H9 (cell line): ENCODE measurements at regions not wholly inside any gene's neighbourhood (a gene's known extent, or its start where the extent isn't known, plus 50 kb on each side); places are given as distances from the start of the nearest gene placed in this dataset.

Experiments used
- DNase-seq: peaks from one replicate; pipeline ENCODE4 v3.0.0-alpha.2; 2017
- H2AFZ ChIP-seq: one replicate; pipeline ENCODE4 v1.6.1; 2013; ENCODE audit warnings: mild to moderate bottlenecking, low read length, control low read depth, moderate library complexity
- H2AK5ac ChIP-seq: 2 replicates; pipeline ENCODE4 v1.6.1; 2013; ENCODE audit warnings: low read length, control low read depth, mixed read lengths; ENCODE audit not compliant: insufficient read length
- H2BK120ac ChIP-seq: one replicate; pipeline ENCODE4 v1.6.1; 2013; ENCODE audit warnings: low read depth, mild to moderate bottlenecking, low read length, control low read depth, inconsistent platforms; ENCODE audit not compliant: poor library complexity, severe bottlenecking
- H2BK12ac ChIP-seq: 2 replicates; pipeline ENCODE4 v1.6.1; 2013; ENCODE audit warnings: low read length, control low read depth, mixed read lengths, low read depth; ENCODE audit not compliant: insufficient read length
- H2BK15ac ChIP-seq: 2 replicates; pipeline ENCODE4 v1.6.1; 2013; ENCODE audit warnings: low read depth, low read length, control low read depth
- H2BK20ac ChIP-seq: one replicate; pipeline ENCODE4 v1.6.1; 2013; ENCODE audit warnings: low read depth, mild to moderate bottlenecking, low read length, control low read depth, inconsistent platforms; ENCODE audit not compliant: poor library complexity, severe bottlenecking
- H2BK5ac ChIP-seq: 2 replicates; pipeline ENCODE4 v1.6.1; 2013; ENCODE audit warnings: low read length, control low read depth, mixed read lengths; ENCODE audit not compliant: insufficient read length
- H3K14ac ChIP-seq: 2 replicates; pipeline ENCODE4 v1.6.1; 2013; ENCODE audit warnings: low read length, control low read depth; ENCODE audit not compliant: insufficient read depth
- H3K18ac ChIP-seq: 2 replicates; pipeline ENCODE4 v1.6.1; 2013; ENCODE audit warnings: low read depth, mild to moderate bottlenecking, mixed read lengths, low read length, control low read depth; ENCODE audit not compliant: insufficient read length
- H3K23ac ChIP-seq: 2 replicates; pipeline ENCODE4 v1.6.1; 2013; ENCODE audit warnings: low read length, control low read depth, mixed read lengths, low read depth; ENCODE audit not compliant: insufficient read length
- H3K23me2 ChIP-seq: 2 replicates; pipeline ENCODE4 v1.6.1; 2013; ENCODE audit warnings: low read depth, mild to moderate bottlenecking, mixed read lengths, low read length, control low read depth; ENCODE audit not compliant: insufficient read length, poor library complexity, severe bottlenecking
- H3K27ac ChIP-seq: 2 replicates; pipeline ENCODE4 v1.5.1; 2013; ENCODE audit warnings: low read length, control low read depth, mixed read lengths, low read depth; ENCODE audit not compliant: insufficient read length
- H3K27me3 ChIP-seq: 2 replicates; pipeline ENCODE4 v1.6.1; 2013; ENCODE audit warnings: low read length, control low read depth, inconsistent platforms; ENCODE audit not compliant: insufficient read depth
- H3K4ac ChIP-seq: 2 replicates; pipeline ENCODE4 v1.6.1; 2013; ENCODE audit warnings: low read depth, mild to moderate bottlenecking, control low read depth, inconsistent platforms, low read length, moderate library complexity
- H3K4me1 ChIP-seq: 2 replicates; pipeline ENCODE4 v1.6.1; 2013; ENCODE audit warnings: low read length, control low read depth, inconsistent platforms; ENCODE audit not compliant: insufficient read depth
- H3K4me2 ChIP-seq: 2 replicates; pipeline ENCODE4 v1.6.1; 2013; ENCODE audit warnings: low read length, control low read depth, mixed read lengths; ENCODE audit not compliant: insufficient read length, insufficient read depth
- H3K56ac ChIP-seq: 2 replicates; pipeline ENCODE4 v1.6.1; 2013; ENCODE audit warnings: low read depth, mild to moderate bottlenecking, mixed read lengths, low read length, control low read depth; ENCODE audit not compliant: insufficient read length
- H3K79me1 ChIP-seq: 2 replicates; pipeline ENCODE4 v1.6.1; 2013; ENCODE audit warnings: low read depth, mild to moderate bottlenecking, moderate library complexity, low read length, control low read depth, inconsistent platforms; ENCODE audit not compliant: insufficient read depth, poor library complexity, severe bottlenecking
- H3K79me2 ChIP-seq: 2 replicates; pipeline ENCODE4 v1.6.1; 2013; ENCODE audit warnings: low read length, control low read depth, inconsistent platforms; ENCODE audit not compliant: insufficient read depth
- H3K9ac ChIP-seq: 2 replicates; pipeline ENCODE4 v1.6.1; 2013; ENCODE audit warnings: low read length, control low read depth, mixed read lengths; ENCODE audit not compliant: insufficient read length; ENCODE audit errors: extremely low read depth
- H3K9me3 ChIP-seq: one replicate; pipeline ENCODE4 v1.6.1; 2013; ENCODE audit warnings: low read depth, low read length, inconsistent platforms; ENCODE audit not compliant: control insufficient read depth
- H3T11ph ChIP-seq: one replicate; pipeline ENCODE4 v1.6.1; 2013; ENCODE audit warnings: mild to moderate bottlenecking, low read length, control low read depth, inconsistent platforms
- H4K20me1 ChIP-seq: one replicate; pipeline ENCODE4 v1.6.1; 2013; ENCODE audit not compliant: control insufficient read depth, insufficient read length, insufficient read depth
- H4K5ac ChIP-seq: 2 replicates; pipeline ENCODE4 v1.6.1; 2013; ENCODE audit warnings: low read depth, mild to moderate bottlenecking, mixed read lengths, low read length, control low read depth; ENCODE audit not compliant: insufficient read length
- H4K8ac ChIP-seq: replicated peaks from 2 replicates; pipeline ENCODE4 v1.6.1; 2013; ENCODE audit warnings: low read length, control low read depth, mixed read lengths, low read depth; ENCODE audit not compliant: insufficient read length
- H4K91ac ChIP-seq: 2 replicates; pipeline ENCODE4 v1.6.1; 2013; ENCODE audit warnings: low read depth, mild to moderate bottlenecking, moderate library complexity, mixed read lengths, low read length, control low read depth; ENCODE audit not compliant: insufficient read length
- H3K27ac Mint-ChIP-seq, 3 experiments: 2 replicates in 2 of 3; 3 replicates in 1 of 3; pipeline ENCODE4 v1.8.0; 2020 to 2021; ENCODE audit warnings: mixed read lengths in 3 of 3, mild to moderate bottlenecking in 1 of 3, moderate library complexity in 1 of 3
- H3K27me3 Mint-ChIP-seq: 2 replicates; pipeline ENCODE4 v1.8.0; 2021; ENCODE audit warnings: low read depth, mild to moderate bottlenecking, moderate library complexity, mixed read lengths
- H3K36me3 Mint-ChIP-seq, 3 experiments: 2 replicates in 2 of 3; 3 replicates in 1 of 3; pipeline ENCODE4 v1.8.0; 2020 to 2021; ENCODE audit warnings: low read depth in 3 of 3, mixed read lengths in 3 of 3; ENCODE audit not compliant: insufficient read depth in 1 of 3
- H3K4me1 Mint-ChIP-seq, 2 experiments: 2 replicates each; pipeline ENCODE4 v1.8.0; 2020; ENCODE audit warnings: mixed read lengths in 2 of 2
- H3K4me3 Mint-ChIP-seq, 2 experiments: 2 replicates in 1 of 2; 3 replicates in 1 of 2; pipeline ENCODE4 v1.8.0; 2020 to 2021; ENCODE audit warnings: mild to moderate bottlenecking in 2 of 2, mixed read lengths in 2 of 2, moderate library complexity in 1 of 2
- H3K9me3 Mint-ChIP-seq, 2 experiments: 2 replicates in 1 of 2; 3 replicates in 1 of 2; pipeline ENCODE4 v1.8.0; 2020; ENCODE audit warnings: mild to moderate bottlenecking in 2 of 2, mixed read lengths in 2 of 2, moderate library complexity in 1 of 2
- WGBS: extraction: QIAGEN DNeasy Blood & Tissue Kit; methylation state at CpG from one replicate; pipeline ENCODE4 v1.1.7; 2013; ENCODE audit warnings: missing lambda C conversion rate, low lambda C conversion rate, mixed read lengths; ENCODE audit not compliant: insufficient read length; ENCODE audit errors: extremely low coverage; 5-methylcytosine and 5-hydroxymethylcytosine counted together
- TF ChIP-seq, protein P1 (sequence below): fragments of 200-600 bp; sonication (generic); conservative IDR thresholded peaks from 3 replicates; pipeline ENCODE4 v1.8.0; 2021; ENCODE audit warnings: antibody characterized with exemption, mild to moderate bottlenecking

DNA sequence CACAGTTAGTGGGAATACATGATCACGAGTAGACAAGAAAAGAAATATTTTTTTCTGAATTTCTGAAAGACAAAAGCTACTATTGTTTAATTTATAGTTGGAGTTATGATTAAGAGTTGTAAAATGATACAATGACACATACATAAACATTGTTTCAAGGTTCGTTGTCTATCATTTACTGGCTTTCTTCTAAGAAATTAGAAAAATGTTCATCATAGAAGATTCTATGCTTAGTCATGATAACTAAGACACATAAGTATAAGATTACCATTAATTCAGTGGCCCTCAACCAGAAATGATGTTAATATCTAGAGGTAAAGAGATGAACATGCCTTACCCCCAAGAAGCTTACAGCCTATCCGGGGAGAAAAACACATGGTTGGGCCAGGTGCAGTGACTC lies 1832.8 kb upstream of the PRR20A start:
- Histone ChIP-seq H3K27ac (no peak overlapping the region), H2BK5ac (no peak overlapping the region), H3K4me2 (no peak overlapping the region), H2AK5ac (no peak overlapping the region), H3K79me1 (no peaks in the 10 kb centered on the region), H3K4me1 (no peaks in the 10 kb centered on the region), H3K4ac (no peak overlapping the region), H3T11ph (no peak overlapping the region), H3K23ac (no peak overlapping the region), H3K56ac (no peak overlapping the region), H3K18ac (no peak overlapping the region), H2AFZ (no peak overlapping the region), H3K79me2 (no peaks in the 10 kb centered on the region), H3K14ac (no peak overlapping the region), H3K9ac (no peak overlapping the region), H2BK15ac (no peak overlapping the region), H4K91ac (no peak overlapping the region), H4K5ac (no peak overlapping the region), H2BK20ac (no peak overlapping the region), H3K9me3 (no peaks in the 10 kb centered on the region), H2BK12ac (no peak overlapping the region), H3K23me2 (no peaks in the 10 kb centered on the region), H2BK120ac (no peak overlapping the region), H3K27me3 (no peaks in the 10 kb centered on the region), H4K20me1 (no peaks in the 10 kb centered on the region), H4K8ac (no peak overlapping the region)
- no CpG with 5 or more reads among the region's 3 CpGs for WGBS
- H3K27me3 Mint-ChIP-seq = no peaks in the 10 kb centered on the region
- H3K4me1 Mint-ChIP-seq = no peaks in the 10 kb centered on the region
- H3K36me3 Mint-ChIP-seq = no peaks in the 10 kb centered on the region
- no peak overlapping the region for H3K4me3 Mint-ChIP-seq
- TF ChIP-seq, protein P1, sequence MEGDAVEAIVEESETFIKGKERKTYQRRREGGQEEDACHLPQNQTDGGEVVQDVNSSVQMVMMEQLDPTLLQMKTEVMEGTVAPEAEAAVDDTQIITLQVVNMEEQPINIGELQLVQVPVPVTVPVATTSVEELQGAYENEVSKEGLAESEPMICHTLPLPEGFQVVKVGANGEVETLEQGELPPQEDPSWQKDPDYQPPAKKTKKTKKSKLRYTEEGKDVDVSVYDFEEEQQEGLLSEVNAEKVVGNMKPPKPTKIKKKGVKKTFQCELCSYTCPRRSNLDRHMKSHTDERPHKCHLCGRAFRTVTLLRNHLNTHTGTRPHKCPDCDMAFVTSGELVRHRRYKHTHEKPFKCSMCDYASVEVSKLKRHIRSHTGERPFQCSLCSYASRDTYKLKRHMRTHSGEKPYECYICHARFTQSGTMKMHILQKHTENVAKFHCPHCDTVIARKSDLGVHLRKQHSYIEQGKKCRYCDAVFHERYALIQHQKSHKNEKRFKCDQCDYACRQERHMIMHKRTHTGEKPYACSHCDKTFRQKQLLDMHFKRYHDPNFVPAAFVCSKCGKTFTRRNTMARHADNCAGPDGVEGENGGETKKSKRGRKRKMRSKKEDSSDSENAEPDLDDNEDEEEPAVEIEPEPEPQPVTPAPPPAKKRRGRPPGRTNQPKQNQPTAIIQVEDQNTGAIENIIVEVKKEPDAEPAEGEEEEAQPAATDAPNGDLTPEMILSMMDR = no peak
- DNase-seq = no peak
- peak overlapping the region in 1 of 3 experiments; percentile 51; a peak in 1 of 7 replicates for H3K27ac Mint-ChIP-seq
- H3K9me3 Mint-ChIP-seq = no peaks in the 10 kb centered on the region
